Thyroid gland (tissue), 4 donors: ENCODE measurements at regions not wholly inside any gene's neighbourhood (a gene's known extent, or its start where the extent isn't known, plus 50 kb on each side); places are given as distances from the start of the nearest gene placed in this dataset.

Source experiments
- CTCF ChIP-seq, 6 experiments: fragments of 200-600 bp in 3 of 6; fragments of 450-650 bp in 3 of 6; sonication (generic) in 3 of 6; IDR thresholded peaks; one replicate each; pipeline ENCODE4 v1.5.1; 2016 to 2019; ENCODE audit warnings: antibody characterized with exemption in 6 of 6, mild to moderate bottlenecking in 2 of 6, inconsistent platforms in 1 of 6, moderate library complexity in 1 of 6
- POLR2A ChIP-seq, 2 donors: fragments of 450-650 bp; IDR thresholded peaks; one replicate each; pipeline ENCODE4 v1.6.1; 2017; ENCODE audit warnings: antibody characterized with exemption in 2 of 2, mild to moderate bottlenecking in 2 of 2, moderate library complexity in 1 of 2

- TF ChIP-seq CTCF (IDR thresholded peaks at IDR 0.05) = no peak
- TF ChIP-seq POLR2A (IDR thresholded peaks at IDR 0.05) = no peak
These were observed 67.6 kb downstream of the C9orf50 start for GRCh38 chr9:129553277-129553676.
